HepG2 (cell line): ENCODE measurements at regions not wholly inside any gene's neighbourhood (a gene's known extent, or its start where the extent isn't known, plus 50 kb on each side); places are given as distances from the start of the nearest gene placed in this dataset.

Source experiments
- JUNB ChIP-seq: sonication (generic); formaldehyde crosslinking; IDR thresholded peaks from 2 replicates; pipeline ENCODE4 v1.8.0; 2022; ENCODE audit warnings: missing genetic modification reagents, mild to moderate bottlenecking, borderline replicate concordance
- KAT2B ChIP-seq: fragments of 150-350 bp; IDR thresholded peaks from 2 replicates; pipeline ENCODE4 v1.6.1; 2014; ENCODE audit warnings: low read depth, low read length, borderline replicate concordance
- MAFF ChIP-seq: IDR thresholded peaks from 2 replicates; pipeline ENCODE4 v1.6.1; 2011; ENCODE audit warnings: low read depth, low read length, improper control_type of control experiment
- NKX3-1 ChIP-seq: sonication (generic); formaldehyde crosslinking; IDR thresholded peaks from 2 replicates; pipeline ENCODE4 v1.5.0; 2020; ENCODE audit warnings: missing genetic modification reagents
- PATZ1 ChIP-seq: sonication (generic); formaldehyde crosslinking; IDR thresholded peaks from 2 replicates; pipeline ENCODE4 v1.4.0; 2020; ENCODE audit warnings: missing genetic modification reagents
- ZFP1 ChIP-seq: IDR thresholded peaks from 2 replicates; pipeline ENCODE4 v1.6.1; 2016
- ZFYVE20 ChIP-seq: sonication (generic); formaldehyde crosslinking; IDR thresholded peaks from 2 replicates; pipeline ENCODE4 v1.8.0; 2023; ENCODE audit warnings: low read depth, mild to moderate bottlenecking, moderate library complexity, missing genetic modification reagents, borderline replicate concordance
- ZMYM2 ChIP-seq: sonication (generic); formaldehyde crosslinking; IDR thresholded peaks from 2 replicates; pipeline ENCODE4 v1.8.0; 2022; ENCODE audit warnings: mild to moderate bottlenecking, missing genetic modification reagents
- ZNF329 ChIP-seq: sonication (generic); formaldehyde crosslinking; IDR thresholded peaks from 2 replicates; pipeline ENCODE4 v1.9.0; 2021; ENCODE audit warnings: low read depth, mild to moderate bottlenecking, missing genetic modification reagents
- ZNF720 ChIP-seq: sonication (generic); formaldehyde crosslinking; IDR thresholded peaks from 2 replicates; pipeline ENCODE4 v1.4.0; 2020; ENCODE audit warnings: missing genetic modification reagents
- TF ChIP-seq, protein P1 (sequence below): sonication (generic); formaldehyde crosslinking; IDR thresholded peaks from 2 replicates; pipeline ENCODE4 v1.4.0; 2020; ENCODE audit warnings: missing genetic modification reagents; ENCODE audit errors: not compliant biosample characterization
- TF ChIP-seq, protein P2 (sequence below): conservative IDR thresholded peaks from 2 replicates; pipeline ENCODE4 v1.6.1; 2018; ENCODE audit warnings: missing genetic modification reagents
- TF ChIP-seq, protein P3 (sequence below): sonication (generic); formaldehyde crosslinking; IDR thresholded peaks from 2 replicates; pipeline ENCODE4 v1.5.1; 2020; ENCODE audit warnings: missing genetic modification reagents, mild to moderate bottlenecking, borderline replicate concordance

GRCh38 chr7:138352570-138353461, 107.2 kb upstream of the TRIM24 start (continued):
- TF ChIP-seq ZNF329 (CRISPR knock-in tag) (no peak; the same call in 1 of the 2 replicates), MAFF (peak; percentile 12; the same call in 1 of the 2 replicates), ZNF720 (CRISPR knock-in tag) (0 out of 2 replicates have a peak, but pooled peaks have one; percentile 16), NKX3-1 (peak; percentile 64; the same call in 1 of the 2 replicates), KAT2B (no peak), ZMYM2 (CRISPR knock-in tag) (peak; percentile 92), ZFYVE20 (no peak), ZFP1 (peak; percentile 63; the same call in 1 of the 2 replicates), JUNB (CRISPR knock-in tag) (peak; percentile 99), PATZ1 (CRISPR knock-in tag) (peak; percentile 63)
- TF ChIP-seq, protein P1, sequence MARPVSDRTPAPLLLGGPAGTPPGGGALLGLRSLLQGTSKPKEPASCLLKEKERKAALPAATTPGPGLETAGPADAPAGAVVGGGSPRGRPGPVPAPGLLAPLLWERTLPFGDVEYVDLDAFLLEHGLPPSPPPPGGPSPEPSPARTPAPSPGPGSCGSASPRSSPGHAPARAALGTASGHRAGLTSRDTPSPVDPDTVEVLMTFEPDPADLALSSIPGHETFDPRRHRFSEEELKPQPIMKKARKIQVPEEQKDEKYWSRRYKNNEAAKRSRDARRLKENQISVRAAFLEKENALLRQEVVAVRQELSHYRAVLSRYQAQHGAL (CRISPR knock-in tag): peak; percentile 89
- TF ChIP-seq, protein P2, sequence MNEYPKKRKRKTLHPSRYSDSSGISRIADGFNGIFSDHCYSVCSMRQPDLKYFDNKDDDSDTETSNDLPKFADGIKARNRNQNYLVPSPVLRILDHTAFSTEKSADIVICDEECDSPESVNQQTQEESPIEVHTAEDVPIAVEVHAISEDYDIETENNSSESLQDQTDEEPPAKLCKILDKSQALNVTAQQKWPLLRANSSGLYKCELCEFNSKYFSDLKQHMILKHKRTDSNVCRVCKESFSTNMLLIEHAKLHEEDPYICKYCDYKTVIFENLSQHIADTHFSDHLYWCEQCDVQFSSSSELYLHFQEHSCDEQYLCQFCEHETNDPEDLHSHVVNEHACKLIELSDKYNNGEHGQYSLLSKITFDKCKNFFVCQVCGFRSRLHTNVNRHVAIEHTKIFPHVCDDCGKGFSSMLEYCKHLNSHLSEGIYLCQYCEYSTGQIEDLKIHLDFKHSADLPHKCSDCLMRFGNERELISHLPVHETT (CRISPR knock-in tag): peak; percentile 26; the same call in 1 of the 2 replicates
- TF ChIP-seq, protein P3, sequence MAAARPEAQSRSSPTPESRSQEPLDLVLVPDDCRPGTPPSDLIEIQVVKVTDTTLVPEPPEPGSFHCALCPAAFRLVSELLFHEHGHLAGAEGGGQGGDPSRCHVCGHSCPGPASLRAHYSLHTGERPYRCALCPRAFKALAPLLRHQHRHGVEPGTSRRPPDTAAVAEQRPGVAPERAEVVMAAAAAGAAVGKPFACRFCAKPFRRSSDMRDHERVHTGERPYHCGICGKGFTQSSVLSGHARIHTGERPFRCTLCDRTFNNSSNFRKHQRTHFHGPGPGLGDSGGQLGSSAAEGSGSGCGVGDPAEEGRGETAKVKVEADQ (CRISPR knock-in tag): no peak
